GM23248 (cell line): ENCODE measurements at regions not wholly inside any gene's neighbourhood (a gene's known extent, or its start where the extent isn't known, plus 50 kb on each side); places are given as distances from the start of the nearest gene placed in this dataset.

Experiments used
- DNase-seq: peaks from one replicate; pipeline ENCODE4 v3.0.0-alpha.2; 2015
- H2AFZ ChIP-seq: fragments of 200-600 bp; sonication (generic); 2 replicates; pipeline ENCODE4 v1.6.1; 2016; ENCODE audit warnings: antibody characterized with exemption
- H3F3A ChIP-seq: fragments of 200-600 bp; sonication (generic); 2 replicates; pipeline ENCODE4 v1.6.1; 2016; ENCODE audit warnings: mild to moderate bottlenecking, antibody characterized with exemption, mixed run types; ENCODE audit not compliant: insufficient read depth
- H3K27ac ChIP-seq: fragments of 200-600 bp; sonication (generic); 2 replicates; pipeline ENCODE4 v1.5.1; 2016; ENCODE audit warnings: mild to moderate bottlenecking
- H3K27me3 ChIP-seq: fragments of 200-600 bp; sonication (generic); replicated peaks from 2 replicates; pipeline ENCODE4 v1.6.1; 2016; ENCODE audit warnings: mild to moderate bottlenecking; ENCODE audit not compliant: insufficient read depth
- H3K36me3 ChIP-seq: fragments of 200-600 bp; sonication (generic); 2 replicates; pipeline ENCODE4 v1.6.1; 2016; ENCODE audit warnings: low read depth, mild to moderate bottlenecking
- H3K4me1 ChIP-seq: fragments of 200-600 bp; sonication (generic); 2 replicates; pipeline ENCODE4 v1.6.1; 2016; ENCODE audit warnings: mild to moderate bottlenecking; ENCODE audit not compliant: insufficient read depth
- H3K4me2 ChIP-seq: fragments of 200-600 bp; sonication (generic); one replicate; pipeline ENCODE4 v1.6.1; 2016; ENCODE audit warnings: mild to moderate bottlenecking; ENCODE audit not compliant: unreplicated experiment
- H3K4me3 ChIP-seq: fragments of 200-600 bp; sonication (generic); 2 replicates; pipeline ENCODE4 v1.5.1; 2016; ENCODE audit warnings: mild to moderate bottlenecking
- H3K79me2 ChIP-seq: fragments of 200-600 bp; sonication (generic); 2 replicates; pipeline ENCODE4 v1.6.1; 2016; ENCODE audit warnings: mild to moderate bottlenecking; ENCODE audit not compliant: insufficient read depth
- H3K9ac ChIP-seq: fragments of 200-600 bp; sonication (generic); 2 replicates; pipeline ENCODE4 v1.6.1; 2016; ENCODE audit warnings: mild to moderate bottlenecking
- H3K9me2 ChIP-seq: fragments of 200-600 bp; sonication (generic); 2 replicates; pipeline ENCODE4 v1.6.1; 2016; ENCODE audit warnings: mixed run types, mild to moderate bottlenecking, moderate library complexity; ENCODE audit not compliant: insufficient read depth
- H3K9me3 ChIP-seq: fragments of 200-600 bp; sonication (generic); one replicate; pipeline ENCODE4 v1.6.1; 2017; ENCODE audit warnings: low read depth
- H4K20me1 ChIP-seq: fragments of 200-600 bp; sonication (generic); 2 replicates; pipeline ENCODE4 v1.6.0; 2016; ENCODE audit not compliant: insufficient read depth
- EZH2 ChIP-seq: fragments of 200-600 bp; sonication (generic); IDR thresholded peaks from 2 replicates; pipeline ENCODE4 v1.6.1; 2018; ENCODE audit warnings: antibody characterized with exemption, mild to moderate bottlenecking; ENCODE audit not compliant: insufficient read depth, poor library complexity, severe bottlenecking
- EZH2phosphoT487 ChIP-seq: fragments of 200-600 bp; sonication (generic); IDR thresholded peaks from 2 replicates; pipeline ENCODE4 v1.6.1; 2018; ENCODE audit warnings: antibody characterized with exemption, moderate library complexity, mild to moderate bottlenecking, low read depth; ENCODE audit not compliant: insufficient read depth
- WGBS, 2 experiments: methylation state at CpG; one replicate each; pipeline ENCODE4 v1.1.6; 2015 to 2017; ENCODE audit warnings: low lambda C conversion rate in 2 of 2, low coverage in 1 of 2; ENCODE audit errors: missing lambda C conversion rate in 2 of 2; 5-methylcytosine and 5-hydroxymethylcytosine counted together
- in situ Hi-C: fragments of 300-500 bp; cut with MboI; formaldehyde crosslinking; loops from 2 replicates; pipeline ENCODE4 v1.15.0; 2020

DNA sequence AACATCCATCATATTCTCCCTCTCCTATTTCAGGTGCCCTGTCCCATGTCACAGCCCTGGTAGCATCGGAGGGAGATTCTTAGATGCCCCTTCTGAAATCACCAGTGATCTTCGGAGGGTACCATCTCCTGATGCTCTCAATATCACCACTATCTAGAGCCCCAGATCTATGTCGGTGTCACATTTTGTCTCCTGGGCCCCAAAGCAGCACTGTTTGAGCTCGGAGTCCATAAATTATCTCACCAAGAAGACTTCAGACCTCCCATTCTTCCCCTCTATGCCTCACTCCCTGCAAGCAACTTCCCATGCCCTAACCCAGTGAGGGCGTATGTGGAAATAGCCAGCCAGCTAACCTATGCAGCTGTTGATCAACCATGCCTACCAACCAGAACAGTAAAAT lies 51.5 kb upstream of the NLK start:
- H3F3A ChIP-seq, result no peaks in the 10 kb centered on the region
- 75% methylated on average over 5 of the region's 5 CpGs for WGBS, 2 experiments
- no peak overlapping the region for H3K4me2 ChIP-seq
- H3K27ac ChIP-seq, result no peak overlapping the region
- no peaks in the 10 kb centered on the region for H4K20me1 ChIP-seq
- no peaks in the 10 kb centered on the region for H3K36me3 ChIP-seq
- H3K27me3 ChIP-seq, result no peaks in the 10 kb centered on the region
- H3K4me1 ChIP-seq, result no peaks in the 10 kb centered on the region
- no peak overlapping the region for H3K4me3 ChIP-seq
- no peak overlapping the region for H2AFZ ChIP-seq
- no peaks in the 10 kb centered on the region for H3K79me2 ChIP-seq
- no peak overlapping the region for H3K9ac ChIP-seq
- TF ChIP-seq EZH2phosphoT487 (no peak), EZH2 (no peak)
- in situ Hi-C loops, result no loop called here
- H3K9me3 ChIP-seq, result no peaks in the 10 kb centered on the region
- H3K9me2 ChIP-seq, result no peaks in the 10 kb centered on the region
- no peak for DNase-seq

DNA sequence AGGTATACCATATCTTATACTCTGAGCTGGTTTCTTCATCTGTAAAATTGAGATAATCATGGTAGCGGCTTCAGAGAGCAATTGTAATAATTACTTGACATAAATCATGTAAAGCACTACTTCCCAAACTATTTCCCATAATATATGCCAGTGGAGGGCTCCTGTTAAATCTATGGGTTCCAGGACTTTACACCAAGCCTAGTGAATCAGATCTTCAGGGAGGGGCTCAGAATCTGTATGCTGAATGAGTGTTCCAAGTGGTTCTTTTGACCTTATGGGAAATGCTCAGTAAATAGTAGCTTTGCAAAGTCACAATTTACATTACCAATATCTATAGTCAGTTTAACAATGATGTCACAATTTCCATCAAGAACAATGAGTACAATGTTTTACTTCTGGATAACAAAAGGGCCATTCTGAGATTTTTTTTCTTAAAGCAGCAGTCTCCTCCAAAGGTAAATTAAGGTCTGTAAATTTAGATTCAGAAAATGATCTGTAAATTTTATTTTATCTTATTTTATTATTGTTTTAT lies 50.9 kb upstream of the NLK start:
- H3K9me3 ChIP-seq, result no peaks in the 10 kb centered on the region
- in situ Hi-C loops, result no loop called here
- no peaks in the 10 kb centered on the region for H3K9me2 ChIP-seq
- H3K4me2 ChIP-seq, result no peak overlapping the region
- no peaks in the 10 kb centered on the region for H4K20me1 ChIP-seq
- no peak overlapping the region for H3K27ac ChIP-seq
- H2AFZ ChIP-seq, result no peak overlapping the region
- no peaks in the 10 kb centered on the region for H3F3A ChIP-seq
- no peak overlapping the region for H3K4me3 ChIP-seq
- H3K36me3 ChIP-seq, result no peaks in the 10 kb centered on the region
- TF ChIP-seq EZH2 (no peak), EZH2phosphoT487 (no peak)
- 76 to 81% methylated on average over 1 of the region's 1 CpG for WGBS, 2 experiments
- no peak overlapping the region for H3K9ac ChIP-seq
- no peaks in the 10 kb centered on the region for H3K4me1 ChIP-seq
- no peaks in the 10 kb centered on the region for H3K27me3 ChIP-seq
- H3K79me2 ChIP-seq, result no peaks in the 10 kb centered on the region
- DNase-seq, result no peak
